CD14-positive monocyte (primary cell): ENCODE measurements at regions not wholly inside any gene's neighbourhood (a gene's known extent, or its start where the extent isn't known, plus 50 kb on each side); places are given as distances from the start of the nearest gene placed in this dataset.

Experiments used
- DNase-seq, 3 donors: peaks; one replicate each; pipeline ENCODE4 v3.0.0-alpha.2; 2011 to 2022
- H2AFZ ChIP-seq: 2 replicates; pipeline ENCODE4 v1.6.0; 2012; ENCODE audit warnings: mild to moderate bottlenecking, low read depth, low read length, inconsistent platforms; ENCODE audit not compliant: insufficient read depth, poor library complexity, severe bottlenecking
- H3K27ac ChIP-seq, 2 donors: 1 replicate in 1 of 2; 2 replicates in 1 of 2; pipeline ENCODE4 v1.5.1; 2012 to 2013; ENCODE audit warnings: low read length in 2 of 2, control low read depth in 1 of 2, inconsistent platforms in 1 of 2, low read depth in 1 of 2, mild to moderate bottlenecking in 1 of 2
- H3K27me3 ChIP-seq, 2 donors: one replicate each; pipeline versions ENCODE4 v1.6.0 to v1.6.1; 2011 to 2013; ENCODE audit warnings: low read length in 2 of 2; ENCODE audit not compliant: control insufficient read depth in 2 of 2, insufficient read depth in 2 of 2
- H3K36me3 ChIP-seq, 2 donors: replicated peaks in 1 of 2; 1 replicate in 1 of 2; 2 replicates in 1 of 2; pipeline versions ENCODE4 v1.5.1 to v1.6.1; 2012 to 2013; ENCODE audit warnings: low read length in 2 of 2, control low read depth in 1 of 2, inconsistent platforms in 1 of 2, mild to moderate bottlenecking in 1 of 2; ENCODE audit not compliant: insufficient read depth in 2 of 2, control insufficient read depth in 1 of 2
- H3K4me1 ChIP-seq, 2 donors: 1 replicate in 1 of 2; 2 replicates in 1 of 2; pipeline versions ENCODE4 v1.5.1 to v1.6.1; 2012 to 2013; ENCODE audit warnings: low read length in 2 of 2, control low read depth in 1 of 2, inconsistent platforms in 1 of 2, mild to moderate bottlenecking in 1 of 2, moderate library complexity in 1 of 2; ENCODE audit not compliant: insufficient read depth in 2 of 2, control insufficient read depth in 1 of 2
- H3K4me2 ChIP-seq: replicated peaks from 2 replicates; pipeline ENCODE3; 2012; ENCODE audit warnings: low read length, moderate library complexity, mild to moderate bottlenecking; ENCODE audit not compliant: poor library complexity, severe bottlenecking; ENCODE audit errors: extremely low read depth
- H3K4me3 ChIP-seq, 3 experiments: fragments of 200-600 bp in 1 of 3; sonication (generic) in 1 of 3; replicated peaks in 1 of 3; 1 replicate in 2 of 3; 2 replicates in 1 of 3; pipeline ENCODE4 v1.5.1; 2011 to 2013; ENCODE audit warnings: low read length in 3 of 3, mild to moderate bottlenecking in 3 of 3, control low read depth in 2 of 3, low read depth in 2 of 3, inconsistent platforms in 1 of 3, moderate library complexity in 1 of 3
- H3K79me2 ChIP-seq: 2 replicates; pipeline ENCODE4 v1.6.0; 2012; ENCODE audit warnings: mild to moderate bottlenecking, control low read depth, inconsistent platforms, low read length, moderate library complexity; ENCODE audit not compliant: insufficient read depth
- H3K9ac ChIP-seq: 2 replicates; pipeline ENCODE4 v1.6.0; 2017; ENCODE audit warnings: low read length, mild to moderate bottlenecking; ENCODE audit not compliant: insufficient read depth, poor library complexity, severe bottlenecking
- H3K9me3 ChIP-seq, 2 donors: replicated peaks in 1 of 2; 1 replicate in 1 of 2; 2 replicates in 1 of 2; pipeline versions ENCODE4 v1.5.1 to v1.6.1; 2012 to 2013; ENCODE audit warnings: low read length in 2 of 2, control low read depth in 1 of 2; ENCODE audit not compliant: control insufficient read depth in 1 of 2, insufficient read depth in 1 of 2
- H4K20me1 ChIP-seq: 2 replicates; pipeline ENCODE4 v1.6.0; 2012; ENCODE audit warnings: mild to moderate bottlenecking, low read length, control low read depth, moderate library complexity; ENCODE audit not compliant: insufficient read depth
- H3K27ac Mint-ChIP-seq, 7 donors: one replicate each; pipeline ENCODE4 v1.8.0; 2020; ENCODE audit warnings: mild to moderate bottlenecking in 7 of 7, mixed read lengths in 7 of 7, moderate library complexity in 6 of 7, inconsistent platforms in 2 of 7
- H3K27me3 Mint-ChIP-seq, 3 donors: one replicate each; pipeline ENCODE4 v1.8.0; 2021 to 2022; ENCODE audit warnings: low read depth in 3 of 3, mild to moderate bottlenecking in 3 of 3, mixed read lengths in 3 of 3, moderate library complexity in 3 of 3, inconsistent platforms in 1 of 3
- H3K36me3 Mint-ChIP-seq, 2 donors: one replicate each; pipeline ENCODE4 v1.8.0; 2020; ENCODE audit warnings: mixed read lengths in 2 of 2, inconsistent platforms in 1 of 2, mild to moderate bottlenecking in 1 of 2
- H3K4me1 Mint-ChIP-seq: one replicate; pipeline ENCODE4 v1.8.0; 2020; ENCODE audit warnings: mild to moderate bottlenecking, mixed read lengths
- H3K4me3 Mint-ChIP-seq, 2 donors: one replicate each; pipeline ENCODE4 v1.8.0; 2020; ENCODE audit warnings: mild to moderate bottlenecking in 2 of 2, mixed read lengths in 2 of 2, moderate library complexity in 1 of 2
- H3K9me3 Mint-ChIP-seq, 7 donors: one replicate each; pipeline ENCODE4 v1.8.0; 2020 to 2022; ENCODE audit warnings: mixed read lengths in 7 of 7, mild to moderate bottlenecking in 6 of 7, moderate library complexity in 6 of 7, inconsistent platforms in 2 of 7
- CTCF ChIP-seq: fragments of 200-600 bp; IDR thresholded peaks from one replicate; pipeline ENCODE4 v1.8.0; 2022; ENCODE audit warnings: antibody characterized with exemption, mild to moderate bottlenecking
- WGBS: methylation state at CpG from one replicate; pipeline ENCODE4 v1.1.5; 2013; ENCODE audit warnings: missing lambda C conversion rate; ENCODE audit not compliant: insufficient coverage; 5-methylcytosine and 5-hydroxymethylcytosine counted together
- intact Hi-C, 2 donors: fragments of 100-400 bp; cut with micrococcal nuclease; formaldehyde crosslinking; loops; one replicate each; pipeline versions ENCODE4 v1.15.0 to v1.15.1; 2023

GRCh38 chr3:117977504-117978228 lies 1057.0 kb downstream of the IGSF11 start:
- no peak for DNase-seq
- Mint-ChIP-seq H3K27ac (no peak overlapping the region), H3K27me3 (peaks cover 0 to 2% (median 0%) of the 10 kb centered on the region in 3 donors), H3K36me3 (no peaks in the 10 kb centered on the region), H3K4me1 (no peaks in the 10 kb centered on the region), H3K9me3 (no peaks in the 10 kb centered on the region), H3K4me3 (no peak overlapping the region)
- H3K27me3 ChIP-seq, result no peaks in the 10 kb centered on the region
- H3K36me3 ChIP-seq, result no peaks in the 10 kb centered on the region
- H3K27ac ChIP-seq, result no peak overlapping the region
- H2AFZ ChIP-seq, result no peak overlapping the region
- H3K4me3 ChIP-seq, result no peak overlapping the region
- no peaks in the 10 kb centered on the region for H3K4me1 ChIP-seq
- intact Hi-C loops, result no loop called here
- H3K9ac ChIP-seq, result no peak overlapping the region
- H3K9me3 ChIP-seq, result no peaks in the 10 kb centered on the region
- no peak for TF ChIP-seq CTCF
- no peaks in the 10 kb centered on the region for H3K79me2 ChIP-seq
- H4K20me1 ChIP-seq, result no peaks in the 10 kb centered on the region
- WGBS, result 20% methylated on average over 1 of the region's 3 CpGs
- no peak overlapping the region for H3K4me2 ChIP-seq

- Mint-ChIP-seq H3K9me3 (no peaks in the 10 kb centered on the region), H3K4me3 (no peak overlapping the region), H3K36me3 (no peaks in the 10 kb centered on the region), H3K27me3 (peaks cover 0 to 3% (median 2%) of the 10 kb centered on the region in 3 donors), H3K27ac (no peak overlapping the region), H3K4me1 (no peaks in the 10 kb centered on the region)
- Histone ChIP-seq H3K36me3 (no peaks in the 10 kb centered on the region), H3K79me2 (no peaks in the 10 kb centered on the region), H3K9me3 (no peaks in the 10 kb centered on the region), H2AFZ (no peak overlapping the region), H3K4me3 (no peak overlapping the region), H4K20me1 (no peaks in the 10 kb centered on the region), H3K9ac (no peak overlapping the region), H3K27me3 (no peaks in the 10 kb centered on the region), H3K4me2 (no peak overlapping the region), H3K4me1 (no peaks in the 10 kb centered on the region), H3K27ac (no peak overlapping the region)
- intact Hi-C loops, result no loop called here
- DNase-seq, result no peak
- TF ChIP-seq CTCF, result no peak
- WGBS, result 100% methylated on average over 2 of the region's 4 CpGs
Measured at GRCh38 chr3:117979466-117979865, 1055.2 kb downstream of the IGSF11 start.
